ENCODE measurements at regions not wholly inside any gene's neighbourhood (a gene's known extent, or its start where the extent isn't known, plus 50 kb on each side); places are given as distances from the start of the nearest gene placed in this dataset.

- Mint-ChIP-seq H3K9me3 (no peaks in the 10 kb centered on the region), H3K36me3 (ENCODE audit: low read depth) (no peaks in the 10 kb centered on the region), H3K4me3 (no peak overlapping the region), H3K27me3 (ENCODE audit: low read depth, poor library complexity) (no peaks in the 10 kb centered on the region), H3K27ac (no peak overlapping the region), H3K4me1 (peaks cover 19% of the 10 kb centered on the region)
- no peak for DNase-seq
- TF ChIP-seq, protein P1, sequence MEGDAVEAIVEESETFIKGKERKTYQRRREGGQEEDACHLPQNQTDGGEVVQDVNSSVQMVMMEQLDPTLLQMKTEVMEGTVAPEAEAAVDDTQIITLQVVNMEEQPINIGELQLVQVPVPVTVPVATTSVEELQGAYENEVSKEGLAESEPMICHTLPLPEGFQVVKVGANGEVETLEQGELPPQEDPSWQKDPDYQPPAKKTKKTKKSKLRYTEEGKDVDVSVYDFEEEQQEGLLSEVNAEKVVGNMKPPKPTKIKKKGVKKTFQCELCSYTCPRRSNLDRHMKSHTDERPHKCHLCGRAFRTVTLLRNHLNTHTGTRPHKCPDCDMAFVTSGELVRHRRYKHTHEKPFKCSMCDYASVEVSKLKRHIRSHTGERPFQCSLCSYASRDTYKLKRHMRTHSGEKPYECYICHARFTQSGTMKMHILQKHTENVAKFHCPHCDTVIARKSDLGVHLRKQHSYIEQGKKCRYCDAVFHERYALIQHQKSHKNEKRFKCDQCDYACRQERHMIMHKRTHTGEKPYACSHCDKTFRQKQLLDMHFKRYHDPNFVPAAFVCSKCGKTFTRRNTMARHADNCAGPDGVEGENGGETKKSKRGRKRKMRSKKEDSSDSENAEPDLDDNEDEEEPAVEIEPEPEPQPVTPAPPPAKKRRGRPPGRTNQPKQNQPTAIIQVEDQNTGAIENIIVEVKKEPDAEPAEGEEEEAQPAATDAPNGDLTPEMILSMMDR (IDR thresholded peaks at IDR 0.05) = no peak
These were observed 915.6 kb downstream of the TUSC7 start for GRCh38 chr3:117625174-117625573.

- peaks cover 19% of the 10 kb centered on the region for H3K4me1 Mint-ChIP-seq
- DNase-seq = no peak
- TF ChIP-seq, protein P1 (IDR thresholded peaks at IDR 0.05) = no peak
These were observed 917.0 kb downstream of the TUSC7 start for GRCh38 chr3:117626577-117626976.

GRCh38 chr3:117628823-117629291 lies 919.3 kb downstream of the TUSC7 start:
- Mint-ChIP-seq H3K36me3 (ENCODE audit: low read depth) (no peaks in the 10 kb centered on the region), H3K27me3 (ENCODE audit: low read depth, poor library complexity) (no peaks in the 10 kb centered on the region), H3K27ac (no peak overlapping the region), H3K4me3 (no peak overlapping the region), H3K9me3 (no peaks in the 10 kb centered on the region), H3K4me1 (peaks cover 19% of the 10 kb centered on the region)
- TF ChIP-seq, protein P1 (IDR thresholded peaks at IDR 0.05) = no peak
- DNase-seq = no peak

More at GRCh38 chr3:117626577-117626976, 917.0 kb downstream of the TUSC7 start:
- no peak overlapping the region for H3K4me3 Mint-ChIP-seq
- no peaks in the 10 kb centered on the region for H3K27me3 Mint-ChIP-seq (ENCODE audit: low read depth, poor library complexity)
- H3K27ac Mint-ChIP-seq = peak overlapping the region; percentile 61
- no peaks in the 10 kb centered on the region for H3K9me3 Mint-ChIP-seq
- H3K36me3 Mint-ChIP-seq (ENCODE audit: low read depth) = no peaks in the 10 kb centered on the region

GRCh38 chr3:117629505-117629904 lies 919.9 kb downstream of the TUSC7 start:
- no peaks in the 10 kb centered on the region for H3K9me3 Mint-ChIP-seq
- TF ChIP-seq, protein P1 (IDR thresholded peaks at IDR 0.05) = no peak
- H3K36me3 Mint-ChIP-seq (ENCODE audit: low read depth) = no peaks in the 10 kb centered on the region
- H3K27ac Mint-ChIP-seq = no peak overlapping the region
- DNase-seq = no peak
- H3K27me3 Mint-ChIP-seq (ENCODE audit: low read depth, poor library complexity) = no peaks in the 10 kb centered on the region
- H3K4me3 Mint-ChIP-seq = no peak overlapping the region
- peaks cover 19% of the 10 kb centered on the region for H3K4me1 Mint-ChIP-seq

DNA sequence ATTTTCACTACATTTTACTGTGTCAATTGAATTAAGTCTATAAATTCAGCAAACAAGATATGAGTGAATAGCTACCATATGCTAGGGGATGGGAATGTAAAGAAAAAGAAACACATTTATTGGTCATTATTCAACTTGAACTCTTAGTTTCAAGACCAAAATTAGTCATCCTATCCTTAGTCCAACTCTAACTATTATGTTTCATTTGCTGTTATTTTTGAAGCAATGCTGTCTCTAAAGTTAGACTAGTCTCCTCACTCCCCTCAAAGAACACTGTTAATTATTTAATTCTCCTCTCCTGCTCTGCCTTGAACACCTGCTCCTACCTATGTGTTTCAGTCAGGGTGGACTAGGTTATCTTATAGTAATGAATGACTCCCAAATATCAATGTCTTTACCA lies 920.9 kb downstream of the TUSC7 start:
- no peaks in the 10 kb centered on the region for H3K9me3 Mint-ChIP-seq
- no peak overlapping the region for H3K4me3 Mint-ChIP-seq
- H3K27ac Mint-ChIP-seq = no peak overlapping the region
- H3K4me1 Mint-ChIP-seq = peaks cover 9% of the 10 kb centered on the region
- no peaks in the 10 kb centered on the region for H3K36me3 Mint-ChIP-seq (ENCODE audit: low read depth)
- H3K27me3 Mint-ChIP-seq (ENCODE audit: low read depth, poor library complexity) = peaks cover 3% of the 10 kb centered on the region
- TF ChIP-seq, protein P1 (IDR thresholded peaks at IDR 0.05) = no peak
- DNase-seq = no peak

DNA sequence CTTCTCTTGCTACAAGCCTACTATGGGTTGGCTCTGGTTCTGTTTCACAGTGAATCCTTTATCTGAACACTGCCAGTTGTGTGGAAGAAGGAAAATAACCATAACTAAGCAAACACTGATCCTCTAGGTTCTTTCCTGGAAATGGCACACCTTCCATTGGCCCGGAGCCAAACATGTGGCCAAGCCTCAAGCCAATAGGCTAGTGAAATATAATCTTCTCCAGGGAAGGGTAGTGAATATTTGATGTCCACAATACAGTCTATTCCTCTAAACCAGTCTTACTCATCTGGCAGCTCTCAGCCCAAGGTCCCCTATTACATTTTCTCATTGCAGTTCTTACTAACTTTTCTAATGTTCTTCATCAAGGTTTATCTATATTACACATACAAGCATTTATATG lies 921.3 kb downstream of the TUSC7 start:
- Mint-ChIP-seq H3K27ac (no peak overlapping the region), H3K4me1 (peaks cover 6% of the 10 kb centered on the region), H3K36me3 (ENCODE audit: low read depth) (no peaks in the 10 kb centered on the region), H3K27me3 (ENCODE audit: low read depth, poor library complexity) (peaks cover 3% of the 10 kb centered on the region), H3K4me3 (no peak overlapping the region), H3K9me3 (no peaks in the 10 kb centered on the region)
- TF ChIP-seq, protein P1 (IDR thresholded peaks at IDR 0.05) = no peak
- DNase-seq = no peak

All from nephron progenitor cell (in vitro differentiated cells).